ENCODE measurements at regions not wholly inside any gene's neighbourhood (a gene's known extent, or its start where the extent isn't known, plus 50 kb on each side); places are given as distances from the start of the nearest gene placed in this dataset.

- TF ChIP-seq, protein P1, sequence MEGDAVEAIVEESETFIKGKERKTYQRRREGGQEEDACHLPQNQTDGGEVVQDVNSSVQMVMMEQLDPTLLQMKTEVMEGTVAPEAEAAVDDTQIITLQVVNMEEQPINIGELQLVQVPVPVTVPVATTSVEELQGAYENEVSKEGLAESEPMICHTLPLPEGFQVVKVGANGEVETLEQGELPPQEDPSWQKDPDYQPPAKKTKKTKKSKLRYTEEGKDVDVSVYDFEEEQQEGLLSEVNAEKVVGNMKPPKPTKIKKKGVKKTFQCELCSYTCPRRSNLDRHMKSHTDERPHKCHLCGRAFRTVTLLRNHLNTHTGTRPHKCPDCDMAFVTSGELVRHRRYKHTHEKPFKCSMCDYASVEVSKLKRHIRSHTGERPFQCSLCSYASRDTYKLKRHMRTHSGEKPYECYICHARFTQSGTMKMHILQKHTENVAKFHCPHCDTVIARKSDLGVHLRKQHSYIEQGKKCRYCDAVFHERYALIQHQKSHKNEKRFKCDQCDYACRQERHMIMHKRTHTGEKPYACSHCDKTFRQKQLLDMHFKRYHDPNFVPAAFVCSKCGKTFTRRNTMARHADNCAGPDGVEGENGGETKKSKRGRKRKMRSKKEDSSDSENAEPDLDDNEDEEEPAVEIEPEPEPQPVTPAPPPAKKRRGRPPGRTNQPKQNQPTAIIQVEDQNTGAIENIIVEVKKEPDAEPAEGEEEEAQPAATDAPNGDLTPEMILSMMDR (IDR thresholded peaks at IDR 0.05; ENCODE audit: insufficient read depth, low read length, poor library complexity, severe bottlenecking): no peak
- Histone ChIP-seq H3K27me3 (replicated peaks; ENCODE audit: control insufficient read depth, insufficient read depth, low read length) (no peaks in the 10 kb centered on the region), H3K36me3 (ENCODE audit: control insufficient read depth, insufficient read depth, low read length) (no peaks in the 10 kb centered on the region), H3K4me3 (replicated peaks; ENCODE audit: low read depth, low read length) (no peak overlapping the region)
- no peak for DNase-seq (ENCODE audit: extremely low read depth, insufficient read length)
Measured at GRCh38 chr2:121161272-121161671, 123.7 kb downstream of the TFCP2L1 start.

GRCh38 chr2:121162893-121163292 lies 122.1 kb downstream of the TFCP2L1 start:
- TF ChIP-seq, protein P1 (IDR thresholded peaks at IDR 0.05; ENCODE audit: insufficient read depth, low read length, poor library complexity, severe bottlenecking): no peak
- DNase-seq (ENCODE audit: extremely low read depth, insufficient read length): no peak
- Histone ChIP-seq H3K27me3 (replicated peaks; ENCODE audit: control insufficient read depth, insufficient read depth, low read length) (peaks cover 1% of the 10 kb centered on the region; the same call in 1 of the 2 replicates), H3K36me3 (ENCODE audit: control insufficient read depth, insufficient read depth, low read length) (no peaks in the 10 kb centered on the region), H3K4me3 (replicated peaks; ENCODE audit: low read depth, low read length) (no peak overlapping the region)

DNA sequence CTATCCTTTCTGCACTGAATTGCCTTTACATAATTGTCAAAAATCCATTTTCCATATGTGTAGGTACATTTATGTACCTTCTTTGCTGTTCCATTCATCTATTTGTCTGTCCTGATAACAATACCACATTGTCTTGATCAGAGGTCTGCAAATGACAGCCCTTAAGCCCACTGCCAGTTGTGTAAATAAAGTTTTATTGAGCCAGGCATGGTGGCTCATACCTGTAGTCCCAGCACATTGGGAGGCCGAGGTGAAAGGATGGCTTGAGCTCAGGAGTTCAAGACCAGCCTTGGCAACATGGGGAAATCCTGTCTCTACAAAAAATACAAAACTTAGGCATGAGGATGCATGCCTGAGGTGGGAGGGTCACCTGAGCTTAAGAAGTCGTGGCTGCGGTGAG lies 121.0 kb downstream of the TFCP2L1 start:
- TF ChIP-seq, protein P1 (IDR thresholded peaks at IDR 0.05; ENCODE audit: insufficient read depth, low read length, poor library complexity, severe bottlenecking): no peak
- Histone ChIP-seq H3K4me3 (replicated peaks; ENCODE audit: low read depth, low read length) (no peak overlapping the region), H3K27me3 (replicated peaks; ENCODE audit: control insufficient read depth, insufficient read depth, low read length) (peaks cover 1% of the 10 kb centered on the region; the same call in 1 of the 2 replicates), H3K36me3 (ENCODE audit: control insufficient read depth, insufficient read depth, low read length) (no peaks in the 10 kb centered on the region)
- DNase-seq (ENCODE audit: extremely low read depth, insufficient read length): no peak

GRCh38 chr2:121165038-121165542 lies 119.9 kb downstream of the TFCP2L1 start:
- no peak for DNase-seq (ENCODE audit: extremely low read depth, insufficient read length)
- no peak overlapping the region for H3K4me3 ChIP-seq (replicated peaks; ENCODE audit: low read depth, low read length)
- no peaks in the 10 kb centered on the region for H3K36me3 ChIP-seq (ENCODE audit: control insufficient read depth, insufficient read depth, low read length)
- peaks cover 1% of the 10 kb centered on the region; the same call in 1 of the 2 replicates for H3K27me3 ChIP-seq (replicated peaks; ENCODE audit: control insufficient read depth, insufficient read depth, low read length)
- TF ChIP-seq, protein P1 (IDR thresholded peaks at IDR 0.05; ENCODE audit: insufficient read depth, low read length, poor library complexity, severe bottlenecking): no peak

All from GM06990 (cell line).